GM10248 (cell line): ENCODE measurements at regions not wholly inside any gene's neighbourhood (a gene's known extent, or its start where the extent isn't known, plus 50 kb on each side); places are given as distances from the start of the nearest gene placed in this dataset.

Source experiments
- CTCF ChIA-PET: fragments of 300-600 bp; sonication (Branson Sonifier 250); formaldehyde crosslinking; extraction: SDS; loops from one replicate; lab custom pipeline; 2021; ENCODE audit warnings: antibody characterized with exemption; lab: Yijun Ruan, JAX
- POLR2A ChIA-PET: fragments of 350-650 bp; sonication (Branson Sonifier 250); formaldehyde crosslinking; extraction: SDS; loops from one replicate; lab custom pipeline; 2020; ENCODE audit warnings: antibody characterized with exemption; lab: Yijun Ruan, JAX
- DNase-seq: peaks from one replicate; pipeline ENCODE4 v3.0.0; 2012; ENCODE audit errors: extremely low spot score
- TF ChIP-seq, protein P1 (sequence below): IDR thresholded peaks from 2 replicates; pipeline ENCODE4 v1.5.1; 2012; ENCODE audit warnings: mild to moderate bottlenecking, low read depth; ENCODE audit errors: extremely low read depth, missing control alignments, control extremely low read depth

DNA sequence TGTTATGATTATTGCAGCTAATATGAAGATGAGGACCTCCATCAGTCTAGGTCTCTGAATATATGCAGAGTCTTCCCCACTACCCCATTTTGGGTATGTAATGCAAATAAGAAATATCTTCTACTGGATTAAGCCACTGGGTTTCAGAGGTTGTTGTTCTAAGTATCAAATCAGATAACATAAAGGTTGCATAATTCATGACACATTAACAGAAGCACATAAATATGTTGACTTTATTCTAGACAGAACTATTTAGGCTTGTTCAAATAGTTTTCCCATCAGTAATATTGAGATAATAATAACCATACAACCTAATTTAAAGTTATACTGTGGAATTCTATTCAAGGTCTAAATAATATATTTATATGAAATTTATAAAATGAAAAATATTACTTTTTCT lies 157.1 kb downstream of the ETV1 start:
- no peak for DNase-seq
- POLR2A ChIA-PET = no interaction called here
- TF ChIP-seq, protein P1, sequence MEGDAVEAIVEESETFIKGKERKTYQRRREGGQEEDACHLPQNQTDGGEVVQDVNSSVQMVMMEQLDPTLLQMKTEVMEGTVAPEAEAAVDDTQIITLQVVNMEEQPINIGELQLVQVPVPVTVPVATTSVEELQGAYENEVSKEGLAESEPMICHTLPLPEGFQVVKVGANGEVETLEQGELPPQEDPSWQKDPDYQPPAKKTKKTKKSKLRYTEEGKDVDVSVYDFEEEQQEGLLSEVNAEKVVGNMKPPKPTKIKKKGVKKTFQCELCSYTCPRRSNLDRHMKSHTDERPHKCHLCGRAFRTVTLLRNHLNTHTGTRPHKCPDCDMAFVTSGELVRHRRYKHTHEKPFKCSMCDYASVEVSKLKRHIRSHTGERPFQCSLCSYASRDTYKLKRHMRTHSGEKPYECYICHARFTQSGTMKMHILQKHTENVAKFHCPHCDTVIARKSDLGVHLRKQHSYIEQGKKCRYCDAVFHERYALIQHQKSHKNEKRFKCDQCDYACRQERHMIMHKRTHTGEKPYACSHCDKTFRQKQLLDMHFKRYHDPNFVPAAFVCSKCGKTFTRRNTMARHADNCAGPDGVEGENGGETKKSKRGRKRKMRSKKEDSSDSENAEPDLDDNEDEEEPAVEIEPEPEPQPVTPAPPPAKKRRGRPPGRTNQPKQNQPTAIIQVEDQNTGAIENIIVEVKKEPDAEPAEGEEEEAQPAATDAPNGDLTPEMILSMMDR = no peak
- CTCF ChIA-PET = no interaction called here

DNA sequence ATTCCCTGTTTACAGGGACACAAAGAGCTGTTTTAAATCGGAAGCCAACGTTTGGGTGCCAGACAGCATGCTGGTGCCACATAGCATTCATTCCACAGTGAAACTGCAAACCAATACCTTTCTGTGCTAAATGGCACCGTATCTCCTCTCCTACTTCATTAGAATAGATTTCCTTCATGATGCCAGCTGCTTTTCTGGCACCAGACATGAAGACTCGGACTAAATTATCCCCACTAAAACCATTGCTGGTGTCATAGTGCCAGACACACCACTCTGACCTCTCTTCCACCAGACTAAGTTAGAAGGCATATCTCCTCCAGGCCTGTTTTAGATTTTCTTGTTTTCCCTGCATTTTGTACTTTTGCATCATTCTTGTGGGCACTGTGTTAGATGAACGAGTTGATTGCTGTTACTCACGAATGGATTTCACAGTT lies 155.1 kb downstream of the ETV1 start:
- CTCF ChIA-PET = interaction anchor here (0.9 to 1.1 kb wide), 2 partner anchors 11 to 53 kb away, joined by 3 read pairs; no protein-coding TSS in a partner anchor
- no peak for DNase-seq
- TF ChIP-seq, protein P1 = no peak
- POLR2A ChIA-PET = no interaction called here

DNA sequence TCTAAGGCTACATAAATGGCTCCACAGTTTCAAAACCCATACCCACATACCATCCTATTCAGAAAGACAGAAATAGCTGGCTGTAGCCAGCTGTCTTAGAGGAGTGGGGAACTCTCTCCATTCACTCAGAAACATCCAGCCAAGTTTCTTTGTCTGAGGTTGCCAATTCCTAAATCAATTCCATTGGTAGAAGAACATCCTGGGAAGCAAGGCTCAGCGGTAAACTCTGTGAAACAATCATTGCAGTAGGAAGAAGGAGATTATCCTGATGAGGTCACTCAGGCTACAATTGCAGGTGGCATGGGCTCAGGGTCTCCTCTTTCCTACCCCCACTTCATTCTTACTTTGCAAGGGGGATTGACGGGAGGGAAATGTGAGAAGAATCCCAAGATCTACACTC lies 154.0 kb downstream of the ETV1 start:
- TF ChIP-seq, protein P1 = no peak
- ChIA-PET CTCF (interaction anchor here (1.5 kb wide), 1 partner anchor 13 kb away, joined by 3 read pairs; no protein-coding TSS in a partner anchor), POLR2A (interaction anchor here (0.8 kb wide), 1 partner anchor 1653 kb away, joined by 3 read pairs; no protein-coding TSS in a partner anchor)

GRCh38 chr7:13839063-13839462 lies 150.4 kb downstream of the ETV1 start:
- ChIA-PET POLR2A (no interaction called here), CTCF (no interaction called here)
- TF ChIP-seq, protein P1 = no peak
- no peak for DNase-seq

More for the DNA sequence above, 154.0 kb downstream of the ETV1 start:
- DNase-seq = no peak
